RKO (cell line): ENCODE measurements at regions not wholly inside any gene's neighbourhood (a gene's known extent, or its start where the extent isn't known, plus 50 kb on each side); places are given as distances from the start of the nearest gene placed in this dataset.
"Not testable (repeated sequence)": the region's sequence is repeated elsewhere in the genome, so short reads cannot be mapped to it uniquely, and the experiment has no call there.

Source experiments
- DNase-seq: peaks from one replicate; pipeline ENCODE4 v3.0.0-alpha.2; 2016; ENCODE audit warnings: low spot score

DNA sequence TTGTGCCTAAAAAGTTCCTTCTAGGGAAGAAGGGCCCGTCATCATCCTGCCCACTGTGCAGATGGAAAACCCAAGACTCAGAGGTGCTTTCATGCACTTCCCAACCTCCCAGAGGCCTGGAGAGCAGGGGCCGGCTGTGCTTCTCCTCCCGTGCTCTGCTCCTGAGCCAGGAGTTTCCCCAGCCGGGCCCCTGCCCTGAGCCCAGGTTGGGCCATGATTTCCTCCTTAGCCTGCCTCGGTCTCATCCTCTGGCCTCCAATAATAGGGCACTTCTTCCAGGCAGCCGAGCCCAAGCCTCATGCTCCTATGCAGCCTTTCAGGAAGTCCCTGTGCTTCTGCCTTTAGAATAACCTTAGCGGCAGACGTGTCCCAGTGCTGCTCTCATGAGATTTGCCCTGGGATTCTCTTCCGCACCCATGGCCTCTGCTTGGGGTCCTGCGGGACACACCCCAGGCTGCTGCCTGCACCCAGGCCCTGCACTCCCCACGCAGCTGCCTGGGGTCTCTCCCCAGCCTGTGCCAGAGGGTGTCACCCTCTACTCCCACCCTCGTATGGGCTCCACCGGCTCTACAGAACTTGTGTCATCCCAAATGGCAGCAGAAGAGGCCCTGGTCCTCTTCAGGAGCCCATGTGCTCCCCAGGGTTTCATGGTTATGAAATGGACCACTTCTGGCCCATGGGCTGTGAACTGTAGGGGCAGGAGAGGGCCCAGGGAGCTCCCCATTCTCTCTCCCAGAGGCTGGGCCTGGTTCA lies 359.3 kb downstream of the ADGRD1 start:
- DNase-seq = no peak

DNA sequence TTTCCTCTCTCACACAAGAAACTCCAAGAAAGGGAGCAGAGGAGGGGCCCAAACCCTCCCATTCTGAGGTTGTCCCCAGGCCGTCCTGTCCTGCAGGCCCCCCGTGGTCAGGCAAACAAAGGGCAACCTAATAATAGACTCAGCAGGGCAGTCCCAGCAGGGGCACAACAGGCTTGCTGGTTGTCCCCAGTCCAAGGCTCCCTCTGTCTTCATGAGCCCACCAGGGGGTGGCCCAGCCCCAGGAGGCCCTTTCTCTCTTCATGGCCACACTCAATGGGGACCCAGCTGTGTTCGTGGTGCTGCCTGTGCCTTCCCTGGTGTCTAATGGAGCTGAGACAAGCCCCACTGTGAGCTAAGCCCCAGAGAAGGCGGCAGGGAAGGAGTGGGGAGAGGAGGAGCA lies 359.9 kb downstream of the ADGRD1 start:
- no peak for DNase-seq

DNA sequence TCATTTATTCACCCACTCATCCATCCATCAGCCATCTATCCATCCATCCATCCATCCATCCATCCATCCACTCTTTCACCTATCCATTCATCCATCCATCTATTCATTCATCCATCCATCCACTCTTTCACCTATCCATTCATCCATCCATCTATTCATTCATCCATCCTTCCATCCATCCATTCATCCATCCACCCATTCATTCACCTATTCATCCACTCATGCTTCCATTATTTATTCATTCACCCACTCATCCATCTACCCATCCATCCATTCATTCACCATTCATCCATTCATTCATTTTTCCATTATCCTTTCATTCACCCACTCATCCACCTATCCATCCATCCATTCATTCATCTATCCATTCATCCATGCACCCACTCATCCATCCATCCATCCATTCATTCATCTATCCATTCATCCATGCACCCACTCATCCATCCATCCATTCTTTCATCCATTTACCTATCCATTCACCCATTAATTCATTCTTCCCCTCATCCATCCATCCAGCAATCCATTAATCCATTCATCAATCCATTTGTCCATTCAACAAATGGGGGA lies 360.9 kb downstream of the ADGRD1 start:
- no peak for DNase-seq

DNA sequence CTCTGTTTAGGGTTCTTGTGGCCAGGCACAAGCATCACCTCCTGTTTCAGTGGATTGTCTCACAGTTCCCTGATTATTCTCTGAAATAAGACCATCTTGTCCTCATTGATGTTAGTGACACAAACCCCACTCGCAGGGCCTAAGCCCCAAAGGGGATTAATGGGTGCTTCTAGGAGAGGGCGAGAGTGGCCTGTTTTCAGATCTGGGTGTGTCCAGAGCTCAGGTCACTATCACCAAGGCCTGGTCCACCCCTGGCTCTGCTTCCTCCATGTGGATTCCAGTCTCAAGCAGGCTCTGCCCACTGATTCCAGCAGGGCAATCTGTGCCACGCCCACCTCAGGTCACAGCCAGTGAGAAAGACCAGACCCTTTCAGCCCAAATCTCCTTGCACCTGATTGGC lies 361.9 kb downstream of the ADGRD1 start:
- DNase-seq = no peak

DNA sequence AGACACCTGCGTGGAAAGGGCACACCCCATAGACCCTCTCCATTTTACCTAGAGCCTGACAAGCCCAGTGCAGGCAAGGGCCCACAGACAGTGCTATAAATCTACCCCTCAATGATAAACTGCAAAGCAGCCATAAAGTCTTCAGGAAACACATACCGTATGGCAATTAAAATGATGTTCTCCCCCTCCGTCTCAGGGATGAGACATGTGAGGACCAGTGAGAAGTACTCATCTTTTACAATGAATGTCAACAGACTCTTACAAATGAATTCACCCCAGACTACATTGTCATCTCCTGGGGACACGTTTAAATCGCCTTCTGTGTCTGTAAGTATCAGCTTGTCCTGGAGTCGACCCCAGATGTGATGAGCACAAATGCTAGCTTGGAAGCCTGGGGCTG lies 362.7 kb downstream of the ADGRD1 start:
- DNase-seq = no peak

DNA sequence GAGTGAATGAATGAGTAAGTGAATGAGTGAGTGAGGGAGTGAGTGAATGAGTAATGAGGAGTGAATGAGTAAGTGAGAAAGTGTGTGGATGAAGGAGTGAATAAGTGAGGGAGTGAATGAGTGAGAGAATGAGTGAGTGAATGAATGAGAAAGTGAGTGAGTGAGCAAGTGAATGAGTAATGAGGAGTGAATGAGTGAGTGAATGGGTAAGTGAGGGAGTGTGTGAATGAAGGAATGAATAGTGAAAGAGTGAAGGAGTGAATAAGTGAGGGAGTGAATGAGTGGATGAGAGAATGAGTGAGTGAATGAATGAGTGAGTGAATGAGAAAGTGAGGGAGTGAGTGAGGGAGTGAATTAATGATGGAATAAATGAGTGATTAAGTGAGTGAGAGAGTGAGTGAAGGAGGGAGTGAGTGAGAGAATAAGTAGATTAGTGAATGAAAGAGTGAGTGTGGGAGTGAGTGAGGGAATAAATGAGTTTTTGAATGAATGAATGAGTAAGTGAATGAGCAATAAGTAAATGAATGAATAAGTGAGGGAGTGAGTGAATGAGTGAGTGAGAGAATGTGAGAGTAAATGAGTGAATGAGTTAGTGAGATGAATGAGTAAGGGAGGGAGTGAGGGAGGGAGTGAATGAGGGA lies 364.5 kb downstream of the ADGRD1 start:
- no peak for DNase-seq

DNA sequence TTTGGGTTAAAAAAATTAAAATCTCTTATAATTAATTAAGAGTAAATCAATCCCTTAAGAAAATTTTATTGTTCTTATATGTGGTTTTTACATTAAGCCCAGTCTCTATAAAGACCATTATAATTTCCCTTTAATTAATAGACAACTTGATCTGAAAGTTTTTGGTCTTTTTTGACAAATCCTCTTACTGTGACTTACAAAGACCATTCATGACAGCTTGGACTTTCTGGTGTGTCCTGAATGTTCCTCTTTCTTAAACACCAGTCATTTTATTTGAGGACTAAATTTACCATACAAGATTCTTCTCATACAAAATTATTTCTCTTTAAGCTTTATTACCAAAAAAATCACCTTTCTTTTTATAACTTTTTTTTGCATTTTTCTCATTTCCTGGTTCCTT lies 368.3 kb downstream of the ADGRD1 start:
- no peak for DNase-seq

DNA sequence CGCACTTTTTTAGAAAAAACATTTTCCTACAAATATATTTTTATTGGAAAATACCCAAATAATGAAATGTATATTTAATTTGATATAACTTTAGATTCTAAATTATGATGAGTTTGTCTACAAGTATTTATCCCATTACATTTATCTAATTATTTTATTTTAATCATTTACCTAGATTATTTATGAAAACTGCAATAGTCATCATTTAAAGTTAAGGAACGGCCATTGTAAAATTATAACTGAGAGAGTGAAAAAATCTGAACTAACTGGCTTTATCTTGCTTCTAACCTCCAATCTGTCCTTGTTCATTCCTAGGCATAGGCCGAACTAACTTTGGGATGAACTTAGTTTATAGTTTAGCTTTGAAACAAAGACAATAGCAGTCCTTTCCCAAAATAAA lies 368.8 kb downstream of the ADGRD1 start:
- DNase-seq = not testable (repeated sequence)

DNA sequence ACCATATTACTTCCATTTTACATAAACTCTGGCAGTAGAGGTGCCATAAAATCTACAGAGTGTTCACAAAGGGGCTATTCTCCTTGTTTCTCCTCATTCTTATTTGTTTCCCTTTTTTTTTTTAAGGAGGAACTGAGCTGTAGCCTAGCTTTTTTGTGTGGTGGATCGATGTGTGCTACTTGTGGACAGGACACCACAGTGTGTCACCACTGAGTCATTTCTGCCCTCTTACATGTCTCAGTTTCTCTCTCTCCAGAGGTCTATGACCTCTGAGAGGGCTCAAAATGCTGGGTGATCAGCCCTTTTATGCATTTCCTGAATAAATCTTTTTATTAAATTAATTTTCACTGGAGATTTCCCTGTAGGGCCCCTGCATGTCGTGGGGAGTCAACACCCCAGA lies 370.2 kb downstream of the ADGRD1 start:
- no peak for DNase-seq

DNA sequence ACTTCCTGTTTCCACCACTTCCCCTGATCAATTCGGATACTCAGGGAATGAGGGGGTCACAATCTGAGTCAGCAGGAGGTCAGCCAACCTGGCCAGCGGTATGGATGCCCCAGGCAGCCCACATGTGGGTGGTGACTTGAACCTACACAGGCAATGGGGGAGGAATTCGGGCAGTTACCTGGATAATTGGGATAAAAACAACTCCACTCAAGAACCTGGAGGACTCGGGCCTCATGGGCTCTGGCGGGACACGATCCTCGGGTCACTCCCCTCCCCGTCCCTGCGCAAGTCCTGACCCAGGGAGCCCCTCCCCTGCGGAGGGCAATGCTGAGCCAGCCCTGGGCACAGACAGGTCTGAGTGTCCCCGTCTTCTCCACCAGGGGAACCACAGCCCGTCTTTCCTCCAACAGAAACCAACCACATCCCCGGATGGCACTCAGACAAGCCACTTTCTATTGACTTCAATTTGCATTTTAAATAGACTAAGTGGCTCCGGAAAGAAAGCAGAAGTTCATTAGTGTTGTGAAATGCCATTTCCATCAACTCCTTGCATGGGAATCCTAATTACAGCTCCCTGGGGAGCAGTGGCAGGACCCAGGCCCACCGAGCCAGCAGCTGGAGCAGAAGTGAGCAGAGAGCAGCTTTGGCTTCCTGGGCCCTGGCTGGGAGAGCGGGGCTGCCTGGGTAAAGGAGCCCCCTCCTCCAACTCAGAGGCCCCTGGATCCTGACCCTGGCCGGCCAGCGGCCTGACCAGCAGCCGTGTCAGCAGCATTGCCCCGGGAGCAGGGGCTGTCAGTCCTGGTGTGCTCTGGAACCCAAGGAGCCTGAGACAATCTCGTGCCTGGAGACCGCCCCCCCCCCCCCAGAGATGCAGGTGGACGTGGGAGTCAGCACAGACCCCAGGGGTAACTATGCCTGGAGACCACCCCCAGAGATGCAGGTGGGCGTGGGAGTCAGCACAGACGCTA lies 374.1 kb downstream of the ADGRD1 start:
- DNase-seq = no peak

DNA sequence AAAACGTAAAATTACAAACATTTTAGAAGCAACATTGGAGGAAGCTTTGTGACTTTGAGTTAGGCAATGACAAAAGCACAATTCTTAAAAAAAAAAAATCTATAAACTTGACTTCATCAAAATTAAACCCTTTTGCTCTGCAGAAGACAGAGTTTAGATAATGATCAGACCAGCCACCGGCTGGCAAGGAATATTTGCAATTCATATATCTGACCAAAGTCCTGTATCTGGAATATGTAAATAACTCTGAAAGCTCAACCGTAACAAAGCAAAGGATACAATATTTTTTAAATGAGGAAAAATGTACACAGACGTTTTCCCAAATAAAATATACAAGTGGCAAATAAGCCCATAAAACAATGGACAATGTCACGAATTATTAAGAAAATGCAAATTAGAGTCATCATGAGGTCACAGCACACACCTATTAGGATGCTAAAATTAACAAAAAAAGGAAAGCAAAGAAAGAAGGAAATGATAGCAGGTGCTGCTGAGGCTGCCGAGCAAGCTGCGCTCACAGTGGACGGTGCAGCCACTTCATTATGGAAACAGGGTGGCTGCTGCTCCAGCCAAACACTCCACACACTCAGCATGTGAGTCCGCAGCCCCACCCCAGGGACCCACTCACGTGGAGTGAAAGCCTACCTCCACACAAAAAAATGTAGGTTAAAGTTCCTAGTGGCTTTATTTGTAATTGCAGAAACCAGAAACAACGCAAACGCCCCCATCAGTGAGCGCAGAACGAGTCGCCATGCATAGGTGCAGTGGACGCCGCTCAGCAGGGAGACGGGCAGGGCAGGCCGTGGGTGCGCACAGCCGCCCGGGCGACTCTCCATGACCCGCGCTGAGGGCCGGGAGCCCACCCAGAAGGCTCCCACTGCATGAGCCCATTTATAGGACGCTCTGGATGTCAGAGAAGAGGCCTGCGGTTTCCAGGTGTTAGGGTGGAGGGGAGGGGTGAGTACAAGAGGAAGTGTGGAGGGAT lies 375.4 kb downstream of the ADGRD1 start:
- not testable (repeated sequence) for DNase-seq

DNA sequence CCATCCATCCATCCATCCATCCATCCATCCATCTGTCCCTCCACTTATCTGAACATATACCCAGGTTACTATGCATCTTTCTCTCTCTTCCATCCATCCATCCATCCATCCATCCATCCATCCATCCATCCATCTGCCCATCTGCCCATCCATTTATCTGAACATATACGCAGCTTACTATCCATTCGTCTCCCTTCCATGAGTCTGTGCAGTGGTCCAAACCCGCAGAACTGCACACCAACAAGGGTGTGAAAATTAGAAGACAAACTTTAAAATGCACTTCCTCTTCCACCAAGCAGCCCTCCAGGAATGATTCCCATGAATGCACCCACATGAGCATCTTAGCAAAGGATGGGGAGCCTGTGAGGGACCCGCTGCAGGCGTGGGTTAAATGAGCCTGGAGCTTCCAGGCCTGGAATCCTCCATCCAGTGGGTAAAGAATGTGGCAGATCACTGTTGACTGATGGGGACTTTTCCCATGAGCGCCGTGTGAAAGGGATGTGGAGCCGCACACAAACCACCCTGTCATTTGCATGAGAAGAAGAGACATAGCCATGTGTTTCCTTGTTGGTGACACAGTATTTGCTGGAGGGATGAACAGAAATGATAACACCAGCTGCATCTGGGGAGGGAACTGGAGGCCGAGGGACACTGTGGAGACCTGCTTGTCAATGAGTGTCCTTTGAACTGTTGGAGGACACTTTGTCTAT lies 376.6 kb downstream of the ADGRD1 start:
- DNase-seq = no peak

DNA sequence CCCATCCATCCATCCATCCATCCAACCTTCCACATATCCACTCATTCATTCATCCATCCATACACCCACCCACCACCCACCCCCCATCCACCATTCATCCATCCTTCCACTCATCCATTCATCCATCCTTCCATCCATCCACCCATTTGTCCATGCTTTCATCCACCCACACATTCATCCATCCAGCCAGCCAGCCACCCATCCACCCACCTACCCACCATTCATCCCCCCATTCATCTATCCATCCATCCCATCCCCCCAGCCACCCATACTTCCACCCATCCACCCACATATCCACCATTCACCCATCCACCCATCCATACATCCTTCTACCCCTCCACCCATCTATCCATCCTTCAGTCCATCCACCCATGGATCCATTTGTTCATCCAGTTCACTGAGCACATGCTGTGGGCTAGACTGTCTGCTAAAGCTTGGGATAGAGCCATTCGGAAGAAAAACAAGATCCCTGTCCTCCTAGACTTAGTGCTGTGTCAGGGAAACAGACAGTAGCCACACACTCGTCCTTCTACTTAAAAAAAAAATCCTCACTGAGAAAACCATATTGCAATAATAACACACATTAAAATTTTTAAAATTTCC lies 377.5 kb downstream of the ADGRD1 start:
- DNase-seq = no peak

DNA sequence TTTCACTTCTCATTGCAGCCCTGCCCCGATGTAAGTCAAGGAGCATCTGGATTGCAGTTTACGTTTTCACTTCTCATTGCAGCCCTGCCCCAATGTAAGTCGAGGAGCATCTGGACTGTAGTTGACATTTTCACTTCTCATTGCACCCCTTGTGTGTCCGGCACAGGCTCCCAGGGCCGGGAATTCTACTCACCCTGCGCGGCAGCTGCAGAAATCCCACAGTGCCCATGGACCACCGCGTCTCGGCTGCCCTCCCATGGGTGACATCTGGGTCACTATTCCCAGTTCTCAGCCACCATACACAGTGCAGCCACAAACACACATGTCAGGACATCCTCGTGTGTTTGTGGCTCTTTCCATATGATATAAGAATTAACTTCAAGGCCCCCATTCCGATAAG lies 378.5 kb downstream of the ADGRD1 start:
- no peak for DNase-seq

DNA sequence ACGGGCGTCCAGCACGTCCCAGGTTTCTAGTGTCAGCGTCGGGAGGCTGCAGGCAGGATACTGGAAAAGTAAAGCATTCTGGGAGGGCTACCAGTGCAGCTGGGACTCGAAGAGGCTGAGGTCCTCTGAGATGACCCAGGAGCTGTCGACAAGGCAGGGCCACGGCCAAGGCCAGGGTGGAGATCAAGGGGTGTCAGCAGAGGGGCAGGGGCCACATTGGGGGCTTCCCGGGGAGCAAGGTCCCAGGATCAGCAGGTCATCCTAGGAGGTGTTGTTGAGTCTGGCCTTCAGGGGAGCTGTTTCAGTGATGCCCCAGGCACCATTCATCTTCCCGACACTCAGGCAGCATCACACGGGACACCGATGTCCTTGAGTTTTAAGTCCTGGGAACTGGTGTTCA lies 377.8 kb upstream of the SFSWAP start:
- DNase-seq = no peak

DNA sequence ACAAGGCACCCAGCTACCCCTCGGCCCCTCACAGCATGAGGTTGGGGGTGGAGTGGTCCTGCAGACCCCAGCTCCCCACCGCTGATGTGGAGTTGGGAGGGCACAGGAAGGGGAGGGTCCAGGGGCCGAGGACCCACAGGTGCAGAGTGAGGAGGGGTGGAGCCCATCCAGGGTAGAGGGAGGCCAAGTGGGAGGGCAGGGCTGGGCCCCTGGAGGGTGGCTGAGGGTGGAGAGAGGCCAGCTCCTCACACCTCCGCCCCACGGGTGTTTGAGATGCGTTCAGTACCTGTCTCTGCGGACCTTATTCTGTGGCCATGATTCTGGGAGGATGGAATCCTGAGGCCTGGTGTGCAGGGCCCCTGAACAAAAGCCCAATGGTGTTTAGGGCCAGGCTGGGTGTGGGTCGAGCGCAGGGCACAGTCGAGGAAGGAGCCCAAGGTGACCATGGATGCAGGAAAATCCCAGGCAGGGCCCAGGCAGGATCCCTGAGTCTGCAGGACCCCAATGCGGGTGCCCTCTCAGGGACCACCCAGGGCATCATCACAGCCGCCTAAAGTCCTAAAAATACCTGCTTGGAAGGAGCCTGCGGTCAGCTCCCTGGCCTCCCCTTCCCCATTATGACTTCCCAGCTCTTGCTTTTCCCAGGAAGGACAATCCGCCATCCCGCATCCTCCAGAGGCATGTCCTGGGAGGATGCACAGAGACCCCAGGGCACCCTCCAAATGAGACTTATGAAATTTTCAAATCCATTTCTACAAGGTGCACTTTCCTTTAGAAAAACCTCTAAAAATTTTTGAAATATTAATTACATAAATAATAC lies 377.1 kb upstream of the SFSWAP start:
- DNase-seq = no peak

DNA sequence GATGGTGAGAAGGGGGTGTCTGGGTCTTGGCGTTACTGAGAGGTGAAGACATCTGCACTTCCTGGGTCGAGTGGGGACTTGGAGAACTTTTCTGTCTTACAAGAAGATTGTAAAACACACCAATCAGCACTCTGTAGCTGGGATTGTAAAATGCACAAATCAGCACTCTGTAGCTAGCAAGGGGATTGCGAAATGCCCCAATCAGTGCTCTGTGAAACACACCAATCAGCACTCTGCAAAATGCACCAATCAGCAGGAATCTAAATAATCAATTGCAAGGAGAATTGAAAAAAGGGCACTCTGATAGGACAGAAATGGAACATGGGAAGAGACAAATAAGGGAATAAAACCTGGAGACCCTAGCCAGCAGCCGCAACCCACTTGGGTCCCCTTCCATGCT lies 376.1 kb upstream of the SFSWAP start:
- no peak for DNase-seq

DNA sequence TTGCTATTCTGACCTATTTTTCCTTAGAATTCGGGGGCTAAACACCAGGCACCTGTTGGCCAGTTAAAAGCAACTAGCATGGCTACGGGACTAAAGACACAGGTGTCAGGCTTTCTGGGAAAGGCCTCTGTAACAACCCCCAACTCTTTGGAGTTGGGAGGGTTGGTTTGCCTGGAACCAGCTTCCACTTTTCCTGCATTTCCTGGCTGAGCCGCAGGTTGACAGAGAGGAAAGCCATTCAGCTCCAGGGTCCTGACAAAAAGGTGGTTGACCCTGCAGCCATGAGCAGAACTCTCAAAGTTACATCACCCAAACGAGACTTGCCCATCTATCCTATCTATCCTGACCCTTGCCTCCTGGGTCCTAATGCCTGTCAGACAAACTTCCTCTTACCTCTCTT lies 375.4 kb upstream of the SFSWAP start:
- DNase-seq = no peak

DNA sequence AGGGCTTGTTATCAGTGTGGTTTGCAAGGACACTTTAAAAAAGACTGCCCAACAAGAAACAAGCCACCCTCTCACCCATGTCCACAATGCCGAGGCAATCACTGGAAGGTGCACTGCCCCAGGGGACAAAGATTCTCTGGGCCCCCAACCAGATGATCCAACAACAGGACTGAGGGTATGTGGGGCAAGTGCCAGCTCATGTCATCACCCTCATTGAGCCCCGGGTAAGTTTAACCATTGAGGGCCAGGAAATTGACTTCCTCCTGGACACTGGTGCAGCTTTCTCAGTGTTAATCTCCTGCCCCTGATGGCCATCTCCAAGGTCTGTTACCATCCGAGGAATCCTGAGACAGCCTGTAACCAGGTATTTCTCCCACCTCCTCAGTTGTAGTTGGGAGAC lies 373.0 kb upstream of the SFSWAP start:
- not testable (repeated sequence) for DNase-seq
